LNCaP clone FGC (cell line): ENCODE measurements at regions not wholly inside any gene's neighbourhood (a gene's known extent, or its start where the extent isn't known, plus 50 kb on each side); places are given as distances from the start of the nearest gene placed in this dataset.
A peak's percentile ranks its signal among the peaks of the same experiment; 100 is the strongest.

Experiments
- DNase-seq: peaks from one replicate; pipeline ENCODE4 v3.0.0-alpha.2; 2011; ENCODE audit warnings: low read depth
- H3K4me3 ChIP-seq: 2 replicates; pipeline ENCODE4 v1.5.1; 2011; ENCODE audit warnings: mild to moderate bottlenecking, low read depth, low read length, control low read depth
- CTCF ChIP-seq: IDR thresholded peaks from 2 replicates; pipeline ENCODE4 v1.5.1; 2012; ENCODE audit warnings: mild to moderate bottlenecking; ENCODE audit not compliant: control insufficient read depth, insufficient read depth; ENCODE audit errors: extremely low read depth

GRCh38 chr6:130749402-130749801 lies 77.8 kb upstream of the SMLR1 start:
- no peak for TF ChIP-seq CTCF
- H3K4me3 ChIP-seq: no peak overlapping the region
- no peak for DNase-seq

GRCh38 chr6:130752267-130752666 lies 74.9 kb upstream of the SMLR1 start:
- TF ChIP-seq CTCF: no peak
- no peak overlapping the region for H3K4me3 ChIP-seq
- DNase-seq: no peak

- H3K4me3 ChIP-seq: no peak overlapping the region
- TF ChIP-seq CTCF: no peak
- no peak for DNase-seq
Measured at GRCh38 chr6:130754786-130755367, 72.3 kb upstream of the SMLR1 start.

GRCh38 chr6:130755368-130756034 lies 71.7 kb upstream of the SMLR1 start:
- H3K4me3 ChIP-seq: no peak overlapping the region
- TF ChIP-seq CTCF: no peak
- no peak for DNase-seq

GRCh38 chr6:130756824-130757223 lies 70.4 kb upstream of the SMLR1 start:
- no peak for TF ChIP-seq CTCF
- DNase-seq: no peak
- no peak overlapping the region for H3K4me3 ChIP-seq

GRCh38 chr6:130758813-130759212 lies 68.4 kb upstream of the SMLR1 start:
- no peak overlapping the region for H3K4me3 ChIP-seq
- DNase-seq: no peak
- no peak for TF ChIP-seq CTCF

- DNase-seq: peak; percentile 2
- TF ChIP-seq CTCF: peak; percentile 84
- no peak overlapping the region for H3K4me3 ChIP-seq
Measured at GRCh38 chr6:130760006-130760405, 67.2 kb upstream of the SMLR1 start.
